Fibroblast of pulmonary artery (primary cell): ENCODE measurements at regions not wholly inside any gene's neighbourhood (a gene's known extent, or its start where the extent isn't known, plus 50 kb on each side); places are given as distances from the start of the nearest gene placed in this dataset.

Source experiments
- DNase-seq: peaks from one replicate; pipeline ENCODE4 v3.0.0-alpha.2; 2010; ENCODE audit warnings: low read depth
- H3K4me3 ChIP-seq: replicated peaks from 2 replicates; pipeline ENCODE4 v1.5.1; 2011; ENCODE audit warnings: low read depth, mild to moderate bottlenecking, control low read depth, low read length, moderate library complexity
- TF ChIP-seq, protein P1 (sequence below): IDR thresholded peaks from 2 replicates; pipeline ENCODE4 v1.5.1; 2011; ENCODE audit warnings: mild to moderate bottlenecking, control low read depth, low read length, inconsistent platforms; ENCODE audit errors: missing control alignments

DNA sequence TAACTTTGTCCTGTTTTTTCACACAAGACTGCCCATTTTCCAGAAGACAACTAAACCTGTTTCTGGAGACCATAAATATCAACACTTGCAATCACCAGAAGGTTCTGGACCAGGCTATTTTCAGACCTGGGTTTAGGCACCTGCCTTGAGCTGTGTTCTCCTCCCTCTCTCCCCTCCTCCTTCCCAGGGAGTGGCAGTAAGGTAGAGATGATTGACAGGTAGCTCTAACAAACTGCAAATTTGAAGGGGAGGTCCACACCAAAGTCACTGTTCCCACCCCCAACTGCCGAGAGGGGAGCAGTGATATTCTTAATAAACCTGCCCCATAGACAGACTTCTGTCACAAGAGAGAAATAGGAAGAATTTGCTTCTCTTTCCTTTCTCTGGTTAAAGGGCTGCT lies 91.2 kb upstream of the BACH2 start:
- TF ChIP-seq, protein P1, sequence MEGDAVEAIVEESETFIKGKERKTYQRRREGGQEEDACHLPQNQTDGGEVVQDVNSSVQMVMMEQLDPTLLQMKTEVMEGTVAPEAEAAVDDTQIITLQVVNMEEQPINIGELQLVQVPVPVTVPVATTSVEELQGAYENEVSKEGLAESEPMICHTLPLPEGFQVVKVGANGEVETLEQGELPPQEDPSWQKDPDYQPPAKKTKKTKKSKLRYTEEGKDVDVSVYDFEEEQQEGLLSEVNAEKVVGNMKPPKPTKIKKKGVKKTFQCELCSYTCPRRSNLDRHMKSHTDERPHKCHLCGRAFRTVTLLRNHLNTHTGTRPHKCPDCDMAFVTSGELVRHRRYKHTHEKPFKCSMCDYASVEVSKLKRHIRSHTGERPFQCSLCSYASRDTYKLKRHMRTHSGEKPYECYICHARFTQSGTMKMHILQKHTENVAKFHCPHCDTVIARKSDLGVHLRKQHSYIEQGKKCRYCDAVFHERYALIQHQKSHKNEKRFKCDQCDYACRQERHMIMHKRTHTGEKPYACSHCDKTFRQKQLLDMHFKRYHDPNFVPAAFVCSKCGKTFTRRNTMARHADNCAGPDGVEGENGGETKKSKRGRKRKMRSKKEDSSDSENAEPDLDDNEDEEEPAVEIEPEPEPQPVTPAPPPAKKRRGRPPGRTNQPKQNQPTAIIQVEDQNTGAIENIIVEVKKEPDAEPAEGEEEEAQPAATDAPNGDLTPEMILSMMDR, result no peak
- DNase-seq, result no peak
- H3K4me3 ChIP-seq, result no peak overlapping the region

DNA sequence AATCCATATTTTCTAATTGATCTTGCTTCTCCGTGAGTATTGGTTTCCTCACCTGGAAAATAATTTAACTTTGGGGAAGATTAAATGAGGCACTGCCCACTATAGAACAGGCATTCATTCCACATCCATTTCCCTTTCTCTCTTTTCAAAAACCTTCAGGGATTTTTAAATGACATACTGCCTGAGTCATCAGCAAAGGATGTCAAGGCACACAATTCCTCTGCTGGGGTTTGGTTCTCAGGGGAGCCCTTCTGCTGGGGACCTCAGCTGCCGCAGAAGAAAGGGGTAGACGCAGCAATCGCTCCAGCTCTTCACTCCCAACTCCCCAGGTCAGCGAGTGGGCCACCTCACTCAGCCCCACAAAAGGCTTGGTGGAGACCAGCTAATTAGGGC lies 90.7 kb upstream of the BACH2 start:
- DNase-seq, result no peak
- TF ChIP-seq, protein P1, result no peak
- no peak overlapping the region for H3K4me3 ChIP-seq

- no peak for DNase-seq
- H3K4me3 ChIP-seq, result no peak overlapping the region
- TF ChIP-seq, protein P1, result no peak
These were observed 90.0 kb upstream of the BACH2 start for GRCh38 chr6:90386399-90387382.

- DNase-seq, result no peak
- TF ChIP-seq, protein P1, result no peak
- no peak overlapping the region for H3K4me3 ChIP-seq
These were observed 89.2 kb upstream of the BACH2 start for GRCh38 chr6:90385759-90386313.

DNA sequence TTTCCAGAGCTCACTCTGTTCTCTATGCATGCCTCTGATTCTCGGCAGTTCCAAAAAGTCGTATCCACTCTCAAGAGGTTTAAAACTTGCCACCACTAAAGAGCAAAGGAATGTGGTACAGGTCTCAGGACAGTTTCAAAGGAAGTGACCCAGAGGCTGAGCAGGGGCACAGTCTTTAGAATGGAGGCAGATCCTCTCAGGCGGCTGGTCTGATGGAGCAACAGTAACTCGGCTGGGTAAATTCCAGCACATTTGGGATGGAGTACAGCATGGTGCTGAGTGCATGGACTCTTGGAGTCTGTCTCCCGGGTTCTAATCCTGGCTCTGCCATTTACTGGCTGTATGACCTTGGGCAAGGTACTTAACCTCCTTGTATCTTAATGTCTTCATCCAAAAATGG lies 88.1 kb upstream of the BACH2 start:
- no peak for DNase-seq
- TF ChIP-seq, protein P1, result no peak
- H3K4me3 ChIP-seq, result no peak overlapping the region

- no peak overlapping the region for H3K4me3 ChIP-seq
- TF ChIP-seq, protein P1, result no peak
- DNase-seq, result no peak
These were observed 86.7 kb upstream of the BACH2 start for GRCh38 chr6:90383196-90383822.
